ENCODE measurements at regions not wholly inside any gene's neighbourhood (a gene's known extent, or its start where the extent isn't known, plus 50 kb on each side); places are given as distances from the start of the nearest gene placed in this dataset.

- TF ChIP-seq MAX (CRISPR knock-in tag; IDR thresholded peaks at IDR 0.05) (no peak), CTCF (IDR thresholded peaks at IDR 0.05) (no peak), NFATC4 (CRISPR knock-in tag; IDR thresholded peaks at IDR 0.05) (no peak), TEAD1 (CRISPR knock-in tag; IDR thresholded peaks at IDR 0.05) (no peak), PRDM15 (CRISPR knock-in tag; IDR thresholded peaks at IDR 0.05) (no peak), CREM (CRISPR knock-in tag; IDR thresholded peaks at IDR 0.05) (no peak), ATF1 (CRISPR knock-in tag; IDR thresholded peaks at IDR 0.05) (no peak), NR1H2 (CRISPR knock-in tag; IDR thresholded peaks at IDR 0.05) (no peak)
Observed at GRCh38 chr4:74615411-74615810, 170.5 kb downstream of the AREG start.
